Tibial nerve (tissue), 4 donors: ENCODE measurements at regions not wholly inside any gene's neighbourhood (a gene's known extent, or its start where the extent isn't known, plus 50 kb on each side); places are given as distances from the start of the nearest gene placed in this dataset.

Experiments
- DNase-seq, 2 donors: peaks; one replicate each; pipeline ENCODE4 v3.0.0-alpha.2; 2019; ENCODE audit warnings: low spot score in 2 of 2
- H3K27ac ChIP-seq, 4 donors: fragments of 200-600 bp; sonication (generic) in 3 of 4; one replicate each; pipeline ENCODE4 v1.5.1; 2017 to 2019; ENCODE audit warnings: mild to moderate bottlenecking in 1 of 4
- H3K27me3 ChIP-seq, 2 donors: fragments of 200-600 bp; sonication (generic) in 1 of 2; one replicate each; pipeline versions ENCODE4 v1.5.1 to v1.6.0; 2017 to 2019
- H3K36me3 ChIP-seq, 3 donors: fragments of 200-600 bp; sonication (generic); one replicate each; pipeline ENCODE4 v1.5.1; 2018 to 2019
- H3K4me1 ChIP-seq, 4 donors: fragments of 200-600 bp; sonication (generic) in 3 of 4; one replicate each; pipeline ENCODE4 v1.5.1; 2017 to 2019
- H3K4me3 ChIP-seq, 4 donors: fragments of 200-600 bp; sonication (generic) in 3 of 4; one replicate each; pipeline ENCODE4 v1.5.1; 2017 to 2019; ENCODE audit warnings: mild to moderate bottlenecking in 1 of 4, moderate library complexity in 1 of 4
- H3K9me3 ChIP-seq, 4 donors: fragments of 200-600 bp; sonication (generic) in 3 of 4; one replicate each; pipeline ENCODE4 v1.5.1; 2017 to 2019
- CTCF ChIP-seq, 5 experiments: fragments of 200-600 bp in 3 of 5; fragments of 450-650 bp in 2 of 5; sonication (generic) in 3 of 5; IDR thresholded peaks; one replicate each; pipeline ENCODE4 v1.5.1; 2016 to 2019; ENCODE audit warnings: antibody characterized with exemption in 5 of 5, mild to moderate bottlenecking in 3 of 5, moderate library complexity in 2 of 5
- EP300 ChIP-seq, 2 donors: sonication (generic); formaldehyde crosslinking; IDR thresholded peaks; one replicate each; pipeline ENCODE4 v1.6.1; 2017; ENCODE audit warnings: antibody characterized with exemption in 2 of 2, mild to moderate bottlenecking in 1 of 2
- POLR2A ChIP-seq, 2 donors: fragments of 450-650 bp; IDR thresholded peaks; one replicate each; pipeline ENCODE4 v1.6.1; 2017; ENCODE audit warnings: antibody characterized with exemption in 2 of 2, mild to moderate bottlenecking in 2 of 2, moderate library complexity in 2 of 2
- WGBS, 2 donors: methylation state at CpG; one replicate each; pipeline ENCODE4 v1.1.5; 2018; 5-methylcytosine and 5-hydroxymethylcytosine counted together

- Histone ChIP-seq H3K4me1 (no peaks in the 10 kb centered on the region), H3K36me3 (no peaks in the 10 kb centered on the region), H3K27me3 (no peaks in the 10 kb centered on the region), H3K9me3 (no peaks in the 10 kb centered on the region), H3K27ac (no peak overlapping the region), H3K4me3 (no peak overlapping the region)
- 81 to 86% methylated on average over 22 to 29 of the region's 29 CpGs for WGBS, 2 donors
- DNase-seq, result no peak
- no peak for TF ChIP-seq EP300 (IDR thresholded peaks at IDR 0.05)
- no peak for TF ChIP-seq POLR2A (IDR thresholded peaks at IDR 0.05)
- TF ChIP-seq CTCF (IDR thresholded peaks at IDR 0.05), result no peak
Measured at GRCh38 chr18:78779996-78780718, 199.5 kb upstream of the SALL3 start.

GRCh38 chr18:78780719-78781600 lies 198.7 kb upstream of the SALL3 start:
- H3K4me3 ChIP-seq, result no peak overlapping the region
- no peaks in the 10 kb centered on the region for H3K4me1 ChIP-seq
- WGBS, 2 donors, result 83% methylated on average over 31 to 42 of the region's 42 CpGs
- no peaks in the 10 kb centered on the region for H3K27me3 ChIP-seq
- no peak for TF ChIP-seq POLR2A (IDR thresholded peaks at IDR 0.05)
- no peak for TF ChIP-seq CTCF (IDR thresholded peaks at IDR 0.05)
- no peak for TF ChIP-seq EP300 (IDR thresholded peaks at IDR 0.05)
- no peaks in the 10 kb centered on the region for H3K36me3 ChIP-seq
- DNase-seq, result no peak
- H3K27ac ChIP-seq, result no peak overlapping the region
- H3K9me3 ChIP-seq, result no peaks in the 10 kb centered on the region

GRCh38 chr18:78781601-78781960 lies 198.0 kb upstream of the SALL3 start:
- no peaks in the 10 kb centered on the region for H3K36me3 ChIP-seq
- H3K4me1 ChIP-seq, result no peaks in the 10 kb centered on the region
- WGBS, 2 donors, result 89 to 93% methylated on average over 28 of the region's 28 CpGs
- TF ChIP-seq EP300 (IDR thresholded peaks at IDR 0.05), result no peak
- TF ChIP-seq POLR2A (IDR thresholded peaks at IDR 0.05), result no peak
- TF ChIP-seq CTCF (IDR thresholded peaks at IDR 0.05), result no peak
- no peak for DNase-seq
- no peak overlapping the region for H3K27ac ChIP-seq
- H3K9me3 ChIP-seq, result no peaks in the 10 kb centered on the region
- H3K4me3 ChIP-seq, result no peak overlapping the region
- H3K27me3 ChIP-seq, result no peaks in the 10 kb centered on the region

- no peaks in the 10 kb centered on the region for H3K9me3 ChIP-seq
- DNase-seq, result no peak
- WGBS, 2 donors, result 84 to 85% methylated on average over 21 of the region's 21 CpGs
- no peaks in the 10 kb centered on the region for H3K36me3 ChIP-seq
- H3K27ac ChIP-seq, result no peak overlapping the region
- TF ChIP-seq CTCF (IDR thresholded peaks at IDR 0.05) (no peak), EP300 (IDR thresholded peaks at IDR 0.05) (no peak)
- no peaks in the 10 kb centered on the region for H3K27me3 ChIP-seq
- H3K4me1 ChIP-seq, result no peaks in the 10 kb centered on the region
- H3K4me3 ChIP-seq, result no peak overlapping the region
Measured at GRCh38 chr18:78782951-78783563, 196.6 kb upstream of the SALL3 start.

- 73 to 80% methylated on average over 11 to 12 of the region's 12 CpGs for WGBS, 2 donors
- no peaks in the 10 kb centered on the region for H3K9me3 ChIP-seq
- H3K36me3 ChIP-seq, result no peaks in the 10 kb centered on the region
- H3K27ac ChIP-seq, result no peak overlapping the region
- no peak overlapping the region for H3K4me3 ChIP-seq
- no peak for DNase-seq
- H3K27me3 ChIP-seq, result no peaks in the 10 kb centered on the region
- TF ChIP-seq POLR2A (IDR thresholded peaks at IDR 0.05) (no peak), CTCF (IDR thresholded peaks at IDR 0.05) (no peak), EP300 (IDR thresholded peaks at IDR 0.05) (no peak)
- H3K4me1 ChIP-seq, result no peaks in the 10 kb centered on the region
Measured at GRCh38 chr18:78783564-78783960, 196.1 kb upstream of the SALL3 start.
